Glutamatergic neuron (in vitro differentiated cells): ENCODE measurements at regions not wholly inside any gene's neighbourhood (a gene's known extent, or its start where the extent isn't known, plus 50 kb on each side); places are given as distances from the start of the nearest gene placed in this dataset.

Experiments used
- DNase-seq: peaks from one replicate; pipeline ENCODE4 v3.0.0; 2022
- H3K27ac Mint-ChIP-seq: one replicate; pipeline ENCODE4 v1.8.0; 2020; ENCODE audit warnings: mild to moderate bottlenecking, mixed read lengths, inconsistent platforms; ENCODE audit not compliant: unreplicated experiment
- H3K27me3 Mint-ChIP-seq: one replicate; pipeline ENCODE4 v1.8.0; 2020; ENCODE audit warnings: mild to moderate bottlenecking, moderate library complexity, mixed read lengths, inconsistent platforms; ENCODE audit not compliant: unreplicated experiment
- H3K36me3 Mint-ChIP-seq: one replicate; pipeline ENCODE4 v1.8.0; 2020; ENCODE audit warnings: mild to moderate bottlenecking, mixed read lengths, inconsistent platforms; ENCODE audit not compliant: unreplicated experiment
- H3K4me1 Mint-ChIP-seq: one replicate; pipeline ENCODE4 v1.8.0; 2020; ENCODE audit warnings: mild to moderate bottlenecking, low read depth, mixed read lengths, inconsistent platforms; ENCODE audit not compliant: unreplicated experiment
- H3K4me3 Mint-ChIP-seq: one replicate; pipeline ENCODE4 v1.8.0; 2020; ENCODE audit warnings: mild to moderate bottlenecking, mixed read lengths, inconsistent platforms; ENCODE audit not compliant: unreplicated experiment
- H3K9me3 Mint-ChIP-seq: one replicate; pipeline ENCODE4 v1.8.0; 2020; ENCODE audit warnings: mild to moderate bottlenecking, moderate library complexity, mixed read lengths, inconsistent platforms; ENCODE audit not compliant: unreplicated experiment
- TF ChIP-seq, protein P1 (sequence below): fragments of 200-600 bp; sonication (generic); IDR thresholded peaks from one replicate; pipeline ENCODE4 v1.5.0; 2021; ENCODE audit not compliant: partially characterized antibody, unreplicated experiment

DNA sequence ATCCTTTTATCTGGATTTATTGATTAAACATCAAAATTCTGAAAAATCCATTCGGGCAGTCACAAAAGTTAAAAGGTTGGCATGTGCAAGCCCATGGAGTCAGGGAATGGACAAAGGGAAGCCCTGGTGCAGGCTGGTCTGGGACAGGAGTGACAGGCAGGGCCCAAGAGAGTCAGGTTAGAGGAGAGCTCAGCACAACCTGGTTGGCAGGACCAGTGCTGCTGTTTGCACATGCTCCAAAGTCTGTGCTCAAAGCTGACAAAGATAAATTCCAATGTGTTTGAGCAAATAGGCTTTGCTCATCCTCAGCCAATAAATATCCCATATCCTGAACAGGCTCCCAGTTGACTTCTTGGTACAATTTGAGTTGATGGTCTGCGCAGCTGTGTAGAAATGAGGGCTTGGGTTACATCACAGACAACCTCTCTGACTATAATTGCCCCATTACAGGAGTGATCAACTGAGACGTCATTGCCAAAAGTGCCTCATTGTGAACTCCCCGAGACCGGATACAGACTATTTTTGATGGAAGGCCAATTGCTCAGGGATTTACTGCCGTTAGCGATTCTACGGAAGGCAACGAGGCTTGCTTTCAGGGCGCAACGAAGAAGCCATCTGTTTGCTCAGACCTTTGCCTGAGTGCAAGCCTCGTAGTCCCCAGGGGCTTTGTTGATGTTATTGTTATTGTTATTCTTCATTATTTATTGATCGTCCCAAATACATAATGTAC lies 1008.1 kb upstream of the TENM3 start:
- Mint-ChIP-seq H3K9me3 (peaks cover 5% of the 10 kb centered on the region), H3K27me3 (peaks cover 8% of the 10 kb centered on the region), H3K4me1 (peaks cover 47% of the 10 kb centered on the region), H3K36me3 (peaks cover 3% of the 10 kb centered on the region), H3K4me3 (peak overlapping the region; percentile 61), H3K27ac (peak overlapping the region; percentile 88)
- TF ChIP-seq, protein P1, sequence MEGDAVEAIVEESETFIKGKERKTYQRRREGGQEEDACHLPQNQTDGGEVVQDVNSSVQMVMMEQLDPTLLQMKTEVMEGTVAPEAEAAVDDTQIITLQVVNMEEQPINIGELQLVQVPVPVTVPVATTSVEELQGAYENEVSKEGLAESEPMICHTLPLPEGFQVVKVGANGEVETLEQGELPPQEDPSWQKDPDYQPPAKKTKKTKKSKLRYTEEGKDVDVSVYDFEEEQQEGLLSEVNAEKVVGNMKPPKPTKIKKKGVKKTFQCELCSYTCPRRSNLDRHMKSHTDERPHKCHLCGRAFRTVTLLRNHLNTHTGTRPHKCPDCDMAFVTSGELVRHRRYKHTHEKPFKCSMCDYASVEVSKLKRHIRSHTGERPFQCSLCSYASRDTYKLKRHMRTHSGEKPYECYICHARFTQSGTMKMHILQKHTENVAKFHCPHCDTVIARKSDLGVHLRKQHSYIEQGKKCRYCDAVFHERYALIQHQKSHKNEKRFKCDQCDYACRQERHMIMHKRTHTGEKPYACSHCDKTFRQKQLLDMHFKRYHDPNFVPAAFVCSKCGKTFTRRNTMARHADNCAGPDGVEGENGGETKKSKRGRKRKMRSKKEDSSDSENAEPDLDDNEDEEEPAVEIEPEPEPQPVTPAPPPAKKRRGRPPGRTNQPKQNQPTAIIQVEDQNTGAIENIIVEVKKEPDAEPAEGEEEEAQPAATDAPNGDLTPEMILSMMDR = no peak
- DNase-seq = peak; percentile 51

DNA sequence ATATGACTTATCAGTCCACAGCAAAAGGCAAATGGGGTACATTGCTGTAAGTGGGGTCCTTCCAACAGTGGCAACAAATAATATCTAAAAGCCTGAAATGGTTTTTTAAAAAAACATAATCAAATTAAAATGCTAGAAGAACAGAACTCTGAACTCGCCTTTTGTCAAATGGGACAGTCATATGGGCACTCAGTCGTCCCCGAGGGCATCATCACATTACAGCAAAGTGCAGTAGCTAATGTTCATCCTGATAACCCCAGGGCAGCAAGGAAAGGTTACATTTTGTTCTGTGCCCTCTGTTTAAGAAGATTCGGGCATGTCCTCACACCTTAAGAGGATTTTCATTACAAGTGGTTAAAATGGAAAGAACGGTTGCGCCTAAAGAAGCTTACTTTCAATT lies 997.9 kb upstream of the TENM3 start:
- Mint-ChIP-seq H3K27ac (peak overlapping the region; percentile 82), H3K4me1 (peaks cover 23% of the 10 kb centered on the region), H3K9me3 (peaks cover 4% of the 10 kb centered on the region), H3K36me3 (no peaks in the 10 kb centered on the region), H3K27me3 (no peaks in the 10 kb centered on the region), H3K4me3 (no peak overlapping the region)
- TF ChIP-seq, protein P1 = no peak
- peak; percentile 62 for DNase-seq

DNA sequence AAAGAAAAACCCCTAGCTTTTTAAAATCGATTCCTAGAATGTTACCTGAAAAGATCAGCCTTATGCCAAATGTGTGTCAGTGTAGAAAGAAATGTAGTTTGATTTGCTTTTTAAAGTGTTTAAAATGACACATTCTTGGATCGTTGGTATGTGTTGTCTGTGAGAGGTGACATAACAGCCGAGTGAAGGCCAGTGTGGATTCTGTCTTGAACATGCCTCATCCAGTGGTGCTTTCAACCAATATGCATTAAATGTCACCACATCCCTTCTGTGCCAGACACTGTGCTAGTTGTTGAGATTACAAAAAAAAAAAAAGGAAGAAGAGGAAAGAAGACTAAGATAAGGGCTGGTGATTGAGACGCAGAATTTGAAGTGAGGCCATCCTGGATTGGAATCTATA lies 994.2 kb upstream of the TENM3 start:
- Mint-ChIP-seq H3K4me3 (no peak overlapping the region), H3K9me3 (peaks cover 5% of the 10 kb centered on the region), H3K36me3 (no peaks in the 10 kb centered on the region), H3K27ac (no peak overlapping the region), H3K27me3 (no peaks in the 10 kb centered on the region), H3K4me1 (peaks cover 22% of the 10 kb centered on the region)
- TF ChIP-seq, protein P1 = no peak
- DNase-seq = no peak

DNA sequence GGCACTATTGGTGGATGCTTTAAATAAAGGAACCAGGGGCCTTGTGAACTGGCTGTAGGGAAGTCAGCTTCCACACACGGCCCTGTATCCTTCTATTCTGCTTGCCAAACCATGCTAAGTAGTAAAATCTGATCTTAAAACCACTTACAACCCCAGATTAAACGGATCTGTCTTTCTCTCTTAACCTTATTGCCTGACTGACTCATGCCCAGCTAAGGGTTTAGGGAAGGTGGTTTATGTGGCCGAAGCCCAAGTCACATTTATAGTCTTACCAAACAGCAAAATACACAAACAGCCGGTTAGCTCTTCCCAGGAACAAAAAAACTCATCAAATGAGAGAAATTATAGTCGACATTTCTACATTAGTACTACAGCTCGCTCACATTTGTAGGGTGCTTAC lies 988.4 kb upstream of the TENM3 start:
- H3K4me3 Mint-ChIP-seq = no peak overlapping the region
- no peaks in the 10 kb centered on the region for H3K36me3 Mint-ChIP-seq
- H3K4me1 Mint-ChIP-seq = peaks cover 10% of the 10 kb centered on the region
- TF ChIP-seq, protein P1 = no peak
- H3K27me3 Mint-ChIP-seq = no peaks in the 10 kb centered on the region
- no peak overlapping the region for H3K27ac Mint-ChIP-seq
- H3K9me3 Mint-ChIP-seq = peaks cover 6% of the 10 kb centered on the region
- DNase-seq = no peak

DNA sequence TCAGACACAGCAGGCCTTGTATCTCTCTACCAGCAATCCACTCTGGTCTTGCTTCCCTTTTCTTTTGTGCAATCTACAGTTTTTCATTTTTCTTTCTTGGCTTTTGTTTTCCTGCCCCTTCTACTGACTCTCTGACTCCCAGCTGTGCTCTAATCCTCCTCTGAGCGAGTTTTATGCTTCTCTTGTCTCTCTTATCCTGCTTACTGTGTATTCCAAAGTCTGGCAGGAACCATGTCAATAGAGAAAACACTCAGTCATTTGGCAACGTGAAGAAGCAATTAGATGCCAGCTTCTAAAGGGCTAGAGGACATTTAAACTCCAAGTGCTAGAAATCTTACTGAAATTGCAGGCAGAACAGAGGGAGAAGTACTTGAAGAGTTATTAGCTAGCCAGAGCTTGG lies 984.6 kb upstream of the TENM3 start:
- TF ChIP-seq, protein P1 = no peak
- Mint-ChIP-seq H3K36me3 (no peaks in the 10 kb centered on the region), H3K4me3 (no peak overlapping the region), H3K9me3 (peaks cover 2% of the 10 kb centered on the region), H3K27me3 (no peaks in the 10 kb centered on the region), H3K4me1 (peaks cover 24% of the 10 kb centered on the region), H3K27ac (no peak overlapping the region)
- DNase-seq = no peak
